ENCODE measurements at regions not wholly inside any gene's neighbourhood (a gene's known extent, or its start where the extent isn't known, plus 50 kb on each side); places are given as distances from the start of the nearest gene placed in this dataset.
A peak's percentile ranks its signal among the peaks of the same experiment; 100 is the strongest.
"Not testable (repeated sequence)": the region's sequence is repeated elsewhere in the genome, so short reads cannot be mapped to it uniquely, and the experiment has no call there.

DNA sequence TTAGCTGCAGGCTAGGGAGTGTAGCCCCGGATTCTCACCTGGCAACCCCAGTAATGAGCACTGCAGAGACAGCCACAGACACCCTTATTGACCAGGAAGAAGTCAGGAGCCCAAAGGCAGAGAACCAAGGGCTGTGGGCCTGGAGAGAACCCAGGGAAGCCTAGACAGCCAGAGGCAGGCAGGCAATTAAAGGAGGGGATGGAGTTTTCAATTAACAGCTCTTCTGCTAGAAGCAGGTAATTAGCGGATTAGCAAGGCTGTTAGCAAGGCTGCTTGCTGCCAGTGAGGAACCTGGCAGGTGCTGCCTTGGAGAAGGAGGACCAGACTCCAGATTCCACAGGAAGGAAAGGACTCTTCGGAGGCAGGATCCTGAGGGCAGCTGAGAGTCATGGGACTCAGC lies 176.1 kb downstream of the TRIM43 start:
- peak; percentile 3 for DNase-seq

DNA sequence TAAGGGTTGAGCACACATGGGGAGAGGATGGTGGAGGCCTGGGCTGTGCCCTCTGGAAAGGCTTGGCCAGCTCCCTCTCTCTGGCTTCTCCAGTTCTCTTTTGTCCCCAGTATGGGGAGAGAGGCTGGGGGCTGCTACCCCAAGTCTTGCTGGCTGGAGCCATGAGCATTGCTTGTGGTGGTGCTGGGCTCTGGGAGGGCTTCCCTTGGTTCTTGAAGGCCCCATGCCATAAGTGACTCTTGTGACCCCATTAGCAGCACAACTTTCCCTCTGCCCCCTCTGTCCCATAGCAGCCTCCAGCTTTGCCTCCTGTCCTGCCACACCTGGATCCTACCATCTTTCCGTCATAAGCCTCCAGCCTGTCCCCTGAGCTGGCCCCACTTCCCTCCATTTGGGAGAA lies 177.5 kb downstream of the TRIM43 start:
- not testable (repeated sequence) for DNase-seq

DNA sequence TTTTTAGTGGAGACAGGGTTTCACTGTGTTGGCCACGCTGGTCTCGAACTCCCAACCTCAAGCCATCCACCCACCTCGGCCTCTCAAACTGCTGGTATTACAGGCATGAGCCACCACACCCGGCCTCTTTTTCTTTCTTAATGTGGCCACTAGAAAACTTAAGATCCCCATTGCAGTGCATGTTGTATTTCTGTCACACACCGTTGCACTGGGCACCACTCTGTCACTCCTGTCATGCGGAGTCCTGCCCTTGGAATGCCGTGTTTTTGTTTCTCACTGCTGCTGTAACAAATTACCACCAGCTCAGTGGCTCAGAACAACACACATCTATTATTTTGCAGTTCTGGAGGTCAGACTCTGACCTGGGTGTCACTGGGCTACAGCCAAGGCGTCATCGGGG lies 178.9 kb downstream of the TRIM43 start:
- DNase-seq: not testable (repeated sequence)

DNA sequence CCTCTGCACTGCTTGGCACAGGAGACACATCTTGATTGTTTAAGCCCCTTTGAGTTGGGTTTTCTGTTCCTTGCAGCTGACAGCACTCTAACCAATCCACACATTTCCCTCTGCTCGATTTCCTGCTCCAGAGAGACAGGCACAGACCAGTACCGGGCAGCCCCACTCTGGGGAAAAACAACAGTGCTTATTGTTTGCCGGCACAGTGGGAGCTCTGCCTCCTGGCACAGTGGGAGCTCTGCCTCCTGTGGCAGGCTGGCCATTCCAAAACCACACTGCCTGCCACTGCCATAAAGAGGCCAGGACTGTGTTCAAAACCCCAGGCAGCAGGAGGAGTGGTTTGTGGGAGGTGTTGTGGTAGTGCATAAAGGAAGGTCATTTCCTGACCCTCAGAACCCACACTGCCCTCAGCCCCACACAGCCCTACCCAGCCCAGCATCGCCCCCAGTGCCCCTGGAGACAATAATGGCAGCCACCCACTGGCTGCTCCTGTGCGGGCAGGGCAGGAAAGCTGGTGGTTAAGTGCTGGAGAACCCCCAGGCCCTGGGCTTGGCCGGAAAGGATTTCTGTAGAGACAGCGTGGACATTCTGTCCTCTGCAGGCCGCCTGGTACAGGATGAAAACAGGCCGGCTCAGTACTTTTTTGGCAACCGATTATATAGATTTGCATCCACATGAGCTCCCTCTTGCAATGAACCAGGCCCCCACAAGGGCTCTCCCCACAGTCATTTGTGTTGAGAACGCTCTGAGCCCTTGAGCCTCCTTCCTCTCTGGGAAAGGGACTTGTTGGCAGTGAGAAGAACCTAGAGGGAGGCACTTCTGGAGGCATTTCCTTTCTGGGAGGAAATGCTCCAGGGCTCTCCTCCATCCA lies 182.8 kb downstream of the TRIM43 start:
- DNase-seq: not testable (repeated sequence)

DNA sequence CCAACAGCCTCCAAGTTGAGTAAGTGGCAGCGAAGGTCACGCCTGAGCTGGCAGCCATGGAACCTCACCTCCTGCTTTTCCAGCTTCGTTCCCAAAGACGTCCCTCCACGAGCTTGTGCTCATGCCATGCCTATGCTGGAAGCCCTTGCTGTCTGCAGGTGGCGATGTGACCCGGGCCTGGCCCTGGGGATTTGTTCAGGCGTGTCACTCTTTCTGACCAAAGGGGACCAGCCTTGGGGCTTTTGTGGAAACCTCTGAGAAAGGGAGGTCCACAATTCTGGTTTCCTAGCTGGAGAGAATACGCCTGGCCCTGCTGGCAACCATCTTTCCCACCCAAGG lies 183.4 kb downstream of the TRIM43 start:
- DNase-seq: not testable (repeated sequence)

All from eye (tissue), 1 donor.